ENCODE measurements at regions not wholly inside any gene's neighbourhood (a gene's known extent, or its start where the extent isn't known, plus 50 kb on each side); places are given as distances from the start of the nearest gene placed in this dataset.

DNA sequence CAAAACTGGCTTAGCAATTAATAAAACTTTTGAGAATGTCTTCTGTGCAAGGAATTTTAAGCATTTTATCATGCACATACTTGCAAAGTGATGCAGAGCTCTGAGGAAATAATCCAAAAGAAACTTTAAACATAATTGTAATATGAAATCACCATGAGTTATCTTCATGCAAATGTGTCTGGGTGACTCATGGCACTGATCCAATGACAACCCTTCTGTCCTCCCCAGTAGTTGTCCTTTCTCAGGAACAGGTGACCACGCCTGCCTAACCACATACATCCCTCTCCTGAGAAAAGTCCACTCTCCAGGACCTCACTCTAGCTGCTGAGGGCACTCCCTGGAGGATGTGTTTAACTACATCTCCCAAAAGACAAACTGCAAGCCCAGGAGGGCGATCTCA, 530.6 kb upstream of the IL12A start:
- Histone ChIP-seq H3K9ac (ENCODE audit: insufficient read depth in 1 of 2, low read length in 2 of 2) (no peak overlapping the region), H3K27me3 (ENCODE audit: control insufficient read depth in 3 of 3, insufficient read depth in 3 of 3, low read length in 2 of 3) (no peaks in the 10 kb centered on the region), H3K9me3 (ENCODE audit: control insufficient read depth in 4 of 4, insufficient read depth in 3 of 4, low read length in 3 of 4) (peaks cover 0 to 2% (median 0%) of the 10 kb centered on the region in 4 donors), H3K36me3 (ENCODE audit: control insufficient read depth in 4 of 4, insufficient read depth in 4 of 4, low read length in 4 of 4) (no peaks in the 10 kb centered on the region), H3K27ac (ENCODE audit: low read depth in 1 of 2, low read length in 1 of 2) (no peak overlapping the region), H3K4me1 (ENCODE audit: control insufficient read depth in 5 of 5, insufficient read depth in 5 of 5, low read length in 5 of 5) (peaks cover 0 to 6% (median 0%) of the 10 kb centered on the region in 5 donors), H3K4me3 (no peak overlapping the region)
- peak; percentile 54 for ATAC-seq (ENCODE audit: insufficient read depth, low FRiP score)
- peak in 1 of 3 donors; percentile 1 for DNase-seq
- WGBS, 2 donors = 60 to 62% methylated on average over 2 of the region's 2 CpGs
- TF ChIP-seq, protein P1, sequence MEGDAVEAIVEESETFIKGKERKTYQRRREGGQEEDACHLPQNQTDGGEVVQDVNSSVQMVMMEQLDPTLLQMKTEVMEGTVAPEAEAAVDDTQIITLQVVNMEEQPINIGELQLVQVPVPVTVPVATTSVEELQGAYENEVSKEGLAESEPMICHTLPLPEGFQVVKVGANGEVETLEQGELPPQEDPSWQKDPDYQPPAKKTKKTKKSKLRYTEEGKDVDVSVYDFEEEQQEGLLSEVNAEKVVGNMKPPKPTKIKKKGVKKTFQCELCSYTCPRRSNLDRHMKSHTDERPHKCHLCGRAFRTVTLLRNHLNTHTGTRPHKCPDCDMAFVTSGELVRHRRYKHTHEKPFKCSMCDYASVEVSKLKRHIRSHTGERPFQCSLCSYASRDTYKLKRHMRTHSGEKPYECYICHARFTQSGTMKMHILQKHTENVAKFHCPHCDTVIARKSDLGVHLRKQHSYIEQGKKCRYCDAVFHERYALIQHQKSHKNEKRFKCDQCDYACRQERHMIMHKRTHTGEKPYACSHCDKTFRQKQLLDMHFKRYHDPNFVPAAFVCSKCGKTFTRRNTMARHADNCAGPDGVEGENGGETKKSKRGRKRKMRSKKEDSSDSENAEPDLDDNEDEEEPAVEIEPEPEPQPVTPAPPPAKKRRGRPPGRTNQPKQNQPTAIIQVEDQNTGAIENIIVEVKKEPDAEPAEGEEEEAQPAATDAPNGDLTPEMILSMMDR (IDR thresholded peaks at IDR 0.05; ENCODE audit: control extremely low read depth, extremely low read depth) = no peak

DNA sequence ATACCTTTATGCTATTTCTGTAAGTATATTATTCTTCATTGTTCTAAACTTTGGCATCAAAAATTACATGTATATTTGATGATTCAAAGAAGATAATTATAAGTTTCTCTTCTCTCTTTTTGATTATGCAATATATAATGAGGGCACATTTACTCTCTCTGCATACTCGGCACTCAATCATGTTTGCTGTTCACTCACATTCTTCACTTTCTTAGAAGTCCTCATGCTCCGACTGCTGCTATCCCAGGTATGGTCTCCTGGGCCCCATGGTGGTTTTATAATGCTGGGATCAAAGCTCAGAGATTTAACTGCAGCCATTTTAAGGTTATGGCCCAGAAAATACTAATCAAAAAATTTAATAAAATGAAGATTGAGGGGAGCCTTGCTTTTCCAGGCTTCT, 529.7 kb upstream of the IL12A start:
- TF ChIP-seq, protein P1 (IDR thresholded peaks at IDR 0.05; ENCODE audit: control extremely low read depth, extremely low read depth) = no peak
- Histone ChIP-seq H3K27ac (ENCODE audit: low read depth in 1 of 2, low read length in 1 of 2) (no peak overlapping the region), H3K9ac (ENCODE audit: insufficient read depth in 1 of 2, low read length in 2 of 2) (no peak overlapping the region), H3K4me3 (no peak overlapping the region), H3K4me1 (ENCODE audit: control insufficient read depth in 5 of 5, insufficient read depth in 5 of 5, low read length in 5 of 5) (peaks cover 0 to 6% (median 0%) of the 10 kb centered on the region in 5 donors), H3K9me3 (ENCODE audit: control insufficient read depth in 4 of 4, insufficient read depth in 3 of 4, low read length in 3 of 4) (peaks cover 0 to 2% (median 0%) of the 10 kb centered on the region in 4 donors), H3K27me3 (ENCODE audit: control insufficient read depth in 3 of 3, insufficient read depth in 3 of 3, low read length in 2 of 3) (no peaks in the 10 kb centered on the region), H3K36me3 (ENCODE audit: control insufficient read depth in 4 of 4, insufficient read depth in 4 of 4, low read length in 4 of 4) (no peaks in the 10 kb centered on the region)
- no peak for ATAC-seq (ENCODE audit: insufficient read depth, low FRiP score)
- WGBS, 2 donors = 60 to 81% methylated on average over 2 of the region's 2 CpGs
- peak in 1 of 3 donors; percentile 2 for DNase-seq

DNA sequence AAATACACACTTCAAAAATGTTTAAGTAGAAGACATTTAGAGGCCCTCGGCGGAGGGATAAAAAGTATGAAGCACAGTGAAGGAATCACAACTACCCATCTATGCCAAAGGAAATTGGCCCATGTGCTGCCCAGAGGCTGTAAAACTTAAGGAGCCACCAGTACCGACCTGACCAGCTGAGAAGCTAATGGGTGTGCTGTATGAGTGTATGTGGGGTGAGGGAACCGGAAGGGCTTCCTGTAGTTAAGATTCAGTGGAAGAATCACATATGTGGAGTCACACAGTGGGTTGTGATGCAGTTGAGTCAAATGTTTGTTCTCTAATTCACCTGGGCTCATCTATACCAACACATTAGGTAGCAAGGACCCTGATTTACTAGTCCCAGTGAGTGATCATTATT, 516.0 kb upstream of the IL12A start:
- 70 to 78% methylated on average over 4 of the region's 4 CpGs for WGBS, 2 donors

More for the DNA sequence above, 516.0 kb upstream of the IL12A start:
- TF ChIP-seq, protein P1 (IDR thresholded peaks at IDR 0.05; ENCODE audit: control extremely low read depth, extremely low read depth) = no peak
- no peaks in the 10 kb centered on the region for H3K9me3 ChIP-seq (ENCODE audit: control insufficient read depth in 4 of 4, insufficient read depth in 3 of 4, low read length in 3 of 4)
- H3K9ac ChIP-seq (ENCODE audit: insufficient read depth in 1 of 2, low read length in 2 of 2) = no peak overlapping the region
- no peaks in the 10 kb centered on the region for H3K27me3 ChIP-seq (ENCODE audit: control insufficient read depth in 3 of 3, insufficient read depth in 3 of 3, low read length in 2 of 3)
- no peak overlapping the region for H3K27ac ChIP-seq (ENCODE audit: low read depth in 1 of 2, low read length in 1 of 2)
- no peak for DNase-seq
- H3K4me3 ChIP-seq = no peak overlapping the region
- no peaks in the 10 kb centered on the region for H3K4me1 ChIP-seq (ENCODE audit: control insufficient read depth in 5 of 5, insufficient read depth in 5 of 5, low read length in 5 of 5)
- no peak for ATAC-seq (ENCODE audit: insufficient read depth, low FRiP score)
- H3K36me3 ChIP-seq (ENCODE audit: control insufficient read depth in 4 of 4, insufficient read depth in 4 of 4, low read length in 4 of 4) = no peaks in the 10 kb centered on the region
